Endothelial cell of umbilical vein (primary cell): ENCODE measurements at regions not wholly inside any gene's neighbourhood (a gene's known extent, or its start where the extent isn't known, plus 50 kb on each side); places are given as distances from the start of the nearest gene placed in this dataset.

Experiments used
- BruUV-seq: library from RNA; stranded (reverse); fragments of 400-500 nt; replicated peaks from 2 replicates; lab custom pipeline; 2021; lab: Mats Ljungman, UMichigan
- CTCF ChIA-PET: fragments of 300-600, 350-600 bp; sonication (Branson Sonifier 250); formaldehyde crosslinking; loops from one replicate; lab custom pipeline; 2021; ENCODE audit warnings: antibody characterized with exemption, inconsistent platforms; lab: Charles Lee
- POLR2A ChIA-PET: fragments of 300-600, 350-600 bp; sonication (Branson Sonifier 250); formaldehyde crosslinking; loops from one replicate; lab custom pipeline; 2021; ENCODE audit warnings: antibody characterized with exemption, inconsistent platforms; lab: Charles Lee
- DNase-seq: peaks from one replicate; pipeline ENCODE4 v3.0.0-alpha.2; 2011; ENCODE audit warnings: low read depth, low spot score
- FAIRE-seq: peaks from 2 replicates; lab custom pipeline; 2011; peaks lifted over from hg19 to GRCh38; lab: Jason Lieb, UNC
- H2AFZ ChIP-seq: 2 replicates; pipeline ENCODE4 v1.6.0; 2012; ENCODE audit warnings: low read depth, low read length, control low read depth, inconsistent platforms
- H3K27ac ChIP-seq: 2 replicates; pipeline ENCODE4 v1.5.1; 2011; ENCODE audit warnings: low read depth, mild to moderate bottlenecking, control low read depth, low read length, moderate library complexity; ENCODE audit not compliant: insufficient read depth
- H3K27me3 ChIP-seq, 2 experiments: 2 replicates each; pipeline versions ENCODE4 v1.6.0 to v1.6.1; 2011; ENCODE audit warnings: low read length in 2 of 2, mixed read lengths in 1 of 2; ENCODE audit not compliant: control insufficient read depth in 2 of 2, insufficient read depth in 2 of 2
- H3K36me3 ChIP-seq, 2 experiments: 2 replicates in 1 of 2; 3 replicates in 1 of 2; pipeline ENCODE4 v1.5.1; 2011; ENCODE audit warnings: low read length in 2 of 2, mild to moderate bottlenecking in 1 of 2, moderate library complexity in 1 of 2; ENCODE audit not compliant: control insufficient read depth in 2 of 2, insufficient read depth in 2 of 2; ENCODE audit errors: extremely low read depth in 1 of 2
- H3K4me1 ChIP-seq: 3 replicates; pipeline ENCODE4 v1.5.1; 2011; ENCODE audit warnings: mild to moderate bottlenecking, low read length; ENCODE audit not compliant: control insufficient read depth, insufficient read depth; ENCODE audit errors: extremely low read depth
- H3K4me2 ChIP-seq: 2 replicates; pipeline ENCODE4 v1.6.1; 2011; ENCODE audit warnings: low read length, control low read depth, mixed read lengths; ENCODE audit not compliant: insufficient read depth
- H3K4me3 ChIP-seq, 3 experiments: fragments of 200-600 bp in 1 of 3; sonication (generic), shearing (Covaris generic) in 1 of 3; replicated peaks in 1 of 3; 2 replicates each; pipeline ENCODE4 v1.5.1; 2011 to 2016; ENCODE audit warnings: control low read depth in 3 of 3, low read length in 3 of 3, mild to moderate bottlenecking in 2 of 3, inconsistent platforms in 1 of 3, low read depth in 1 of 3, moderate library complexity in 1 of 3; ENCODE audit not compliant: insufficient read depth in 1 of 3
- H3K79me2 ChIP-seq: 2 replicates; pipeline ENCODE4 v1.6.0; 2012; ENCODE audit warnings: low read length, inconsistent platforms; ENCODE audit not compliant: control insufficient read depth, insufficient read depth
- H3K9ac ChIP-seq: replicated peaks from 2 replicates; pipeline ENCODE3; 2011; ENCODE audit warnings: low read length, control low read depth; ENCODE audit not compliant: insufficient read depth; ENCODE audit errors: extremely low read depth
- H3K9me1 ChIP-seq: replicated peaks from 3 replicates; pipeline ENCODE4 v1.6.0; 2011; ENCODE audit warnings: mild to moderate bottlenecking, low read length; ENCODE audit not compliant: control insufficient read depth, insufficient read depth; ENCODE audit errors: extremely low read depth
- H3K9me3 ChIP-seq: replicated peaks from 2 replicates; pipeline ENCODE4 v1.5.1; 2012; ENCODE audit warnings: low read length, inconsistent platforms; ENCODE audit not compliant: control insufficient read depth, insufficient read depth
- H4K20me1 ChIP-seq: replicated peaks from 2 replicates; pipeline ENCODE3; 2011; ENCODE audit warnings: mild to moderate bottlenecking, low read length; ENCODE audit not compliant: control insufficient read depth, insufficient read depth; ENCODE audit errors: extremely low read depth
- EZH2 ChIP-seq: IDR thresholded peaks from 2 replicates; pipeline ENCODE4 v1.6.1; 2012; ENCODE audit warnings: borderline replicate concordance, low read depth, mild to moderate bottlenecking, moderate library complexity, low read length, inconsistent platforms; ENCODE audit not compliant: severe bottlenecking
- FOS ChIP-seq: IDR thresholded peaks from 2 replicates; pipeline ENCODE4 v1.6.1; 2011; ENCODE audit warnings: mild to moderate bottlenecking, low read length, moderate library complexity, borderline replicate concordance; ENCODE audit not compliant: insufficient read depth
- GATA2 ChIP-seq: IDR thresholded peaks from 2 replicates; pipeline ENCODE4 v1.7.0; 2011; ENCODE audit warnings: low read depth, mild to moderate bottlenecking, moderate library complexity, mixed read lengths, low read length; ENCODE audit not compliant: insufficient read length, insufficient read depth
- JUN ChIP-seq: IDR thresholded peaks from 2 replicates; pipeline ENCODE4 v1.6.1; 2011; ENCODE audit warnings: borderline replicate concordance, low read depth; ENCODE audit not compliant: insufficient read length, insufficient read depth
- MYC ChIP-seq: IDR thresholded peaks from one replicate; pipeline ENCODE4 v1.6.1; 2011; ENCODE audit warnings: mild to moderate bottlenecking, low read depth, low read length
- POLR2A ChIP-seq: IDR thresholded peaks from 2 replicates; pipeline ENCODE4 v1.6.1; 2012; ENCODE audit warnings: low read depth, mild to moderate bottlenecking, control low read depth, low read length
- POLR2AphosphoS5 ChIP-seq: IDR thresholded peaks from 2 replicates; pipeline ENCODE4 v1.6.1; 2012; ENCODE audit warnings: low read depth, mild to moderate bottlenecking, control low read depth, low read length, moderate library complexity; ENCODE audit not compliant: insufficient read depth
- dilution Hi-C: fragments of 300-500 bp; cut with MboI; formaldehyde crosslinking; loops from one replicate; pipeline ENCODE4 v1.15.0; 2019; ENCODE audit warnings: low sequenced_read_pairs; ENCODE audit not compliant: extremely low pct_ligation_motif_present
- intact Hi-C: fragments of 100-400 bp; cut with micrococcal nuclease; formaldehyde crosslinking; loops from one replicate; pipeline ENCODE4 v1.10.0; 2022
- TF ChIP-seq, protein P1 (sequence below): IDR thresholded peaks from 2 replicates; pipeline ENCODE4 v1.6.1; 2011; ENCODE audit not compliant: insufficient read depth, insufficient read length
- TF ChIP-seq, protein P2 (sequence below), 2 donors: IDR thresholded peaks; 1 replicate in 1 of 2; 2 replicates in 1 of 2; pipeline ENCODE4 v1.5.1; 2011; ENCODE audit warnings: low read length in 2 of 2, mild to moderate bottlenecking in 2 of 2, moderate library complexity in 2 of 2, control low read depth in 1 of 2, inconsistent platforms in 1 of 2, low read depth in 1 of 2; ENCODE audit not compliant: insufficient read depth in 1 of 2; ENCODE audit errors: extremely low read depth in 1 of 2

DNA sequence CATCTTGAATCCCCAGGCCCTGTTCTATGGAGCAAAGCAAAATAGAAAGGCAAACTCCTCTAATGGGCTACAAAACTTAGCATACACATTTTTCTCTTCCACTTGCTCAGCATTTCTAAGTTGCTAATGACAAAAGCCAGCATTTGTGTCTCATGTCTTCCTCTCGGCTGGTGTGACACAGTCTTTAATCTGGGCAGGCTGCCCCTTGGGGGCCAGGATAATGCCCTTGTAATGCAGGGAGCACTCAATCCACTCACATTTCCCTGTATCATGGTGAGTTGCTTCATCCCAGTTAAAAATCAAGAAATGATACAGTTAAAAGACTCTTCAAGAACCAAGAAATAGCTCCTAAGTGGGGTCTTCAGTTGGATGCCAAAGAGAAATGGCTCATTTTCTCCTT, 109.1 kb upstream of the FBXO11 start:
- Histone ChIP-seq H3K9ac (no peak overlapping the region), H3K27me3 (peaks cover 3 to 4% of the 10 kb centered on the region in 2 experiments), H2AFZ (no peak overlapping the region), H3K27ac (no peak overlapping the region), H3K9me3 (no peaks in the 10 kb centered on the region), H3K9me1 (no peaks in the 10 kb centered on the region), H3K4me2 (no peak overlapping the region), H3K4me1 (no peaks in the 10 kb centered on the region), H3K4me3 (no peak overlapping the region), H4K20me1 (no peaks in the 10 kb centered on the region), H3K79me2 (no peaks in the 10 kb centered on the region), H3K36me3 (no peaks in the 10 kb centered on the region)
- DNase-seq = no peak
- no peak for FAIRE-seq
- intact Hi-C loops = no loop called here
- CTCF ChIA-PET = interaction anchor here (1.0 kb wide), 1 partner anchor 90 kb away, joined by 3 read pairs; no protein-coding TSS in a partner anchor
- dilution Hi-C loops = no loop called here
- TF ChIP-seq EZH2 (no peak), POLR2A (no peak), FOS (no peak), GATA2 (no peak), JUN (no peak), POLR2AphosphoS5 (no peak), MYC (no peak)
- TF ChIP-seq, protein P1, sequence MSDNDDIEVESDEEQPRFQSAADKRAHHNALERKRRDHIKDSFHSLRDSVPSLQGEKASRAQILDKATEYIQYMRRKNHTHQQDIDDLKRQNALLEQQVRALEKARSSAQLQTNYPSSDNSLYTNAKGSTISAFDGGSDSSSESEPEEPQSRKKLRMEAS = no peak
- TF ChIP-seq, protein P2, sequence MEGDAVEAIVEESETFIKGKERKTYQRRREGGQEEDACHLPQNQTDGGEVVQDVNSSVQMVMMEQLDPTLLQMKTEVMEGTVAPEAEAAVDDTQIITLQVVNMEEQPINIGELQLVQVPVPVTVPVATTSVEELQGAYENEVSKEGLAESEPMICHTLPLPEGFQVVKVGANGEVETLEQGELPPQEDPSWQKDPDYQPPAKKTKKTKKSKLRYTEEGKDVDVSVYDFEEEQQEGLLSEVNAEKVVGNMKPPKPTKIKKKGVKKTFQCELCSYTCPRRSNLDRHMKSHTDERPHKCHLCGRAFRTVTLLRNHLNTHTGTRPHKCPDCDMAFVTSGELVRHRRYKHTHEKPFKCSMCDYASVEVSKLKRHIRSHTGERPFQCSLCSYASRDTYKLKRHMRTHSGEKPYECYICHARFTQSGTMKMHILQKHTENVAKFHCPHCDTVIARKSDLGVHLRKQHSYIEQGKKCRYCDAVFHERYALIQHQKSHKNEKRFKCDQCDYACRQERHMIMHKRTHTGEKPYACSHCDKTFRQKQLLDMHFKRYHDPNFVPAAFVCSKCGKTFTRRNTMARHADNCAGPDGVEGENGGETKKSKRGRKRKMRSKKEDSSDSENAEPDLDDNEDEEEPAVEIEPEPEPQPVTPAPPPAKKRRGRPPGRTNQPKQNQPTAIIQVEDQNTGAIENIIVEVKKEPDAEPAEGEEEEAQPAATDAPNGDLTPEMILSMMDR (IDR thresholded peaks at IDR 0.05; ENCODE audit: extremely low read depth in 1 of 2, insufficient read depth in 1 of 2, low read depth in 1 of 2, low read length in 2 of 2) = no peak
- POLR2A ChIA-PET = no interaction called here
- no TSS peak for BruUV-seq
